ENCODE measurements at regions not wholly inside any gene's neighbourhood (a gene's known extent, or its start where the extent isn't known, plus 50 kb on each side); places are given as distances from the start of the nearest gene placed in this dataset.
A peak's percentile ranks its signal among the peaks of the same experiment; 100 is the strongest.
"Not testable (repeated sequence)": the region's sequence is repeated elsewhere in the genome, so short reads cannot be mapped to it uniquely, and the experiment has no call there.

GRCh38 chr5:67897431-67897830, 318.1 kb upstream of the PIK3R1 start:
- H3K36me3 ChIP-seq (ENCODE audit: insufficient read depth, low read length), result no peaks in the 10 kb centered on the region
- Mint-ChIP-seq H3K4me1 (ENCODE audit: low read depth) (no peaks in the 10 kb centered on the region), H3K4me3 (no peak overlapping the region), H3K27ac (no peak overlapping the region), H3K9me3 (peaks cover 3% of the 10 kb centered on the region), H3K36me3 (ENCODE audit: low read depth) (no peaks in the 10 kb centered on the region), H3K27me3 (no peaks in the 10 kb centered on the region)
- no peaks in the 10 kb centered on the region for H3K9me3 ChIP-seq (ENCODE audit: control insufficient read depth in 1 of 2, insufficient read depth in 1 of 2, low read length in 2 of 2)
- ChIA-PET CTCF (no interaction called here), POLR2A (no interaction called here)
- DNase-seq (no peak), ATAC-seq (ENCODE audit: poor library complexity) (no peak)
- no peak overlapping the region for H3K27ac ChIP-seq (ENCODE audit: low read depth in 1 of 2, low read length in 2 of 2)
- H3K4me3 ChIP-seq (ENCODE audit: low read length), result no peak overlapping the region
- no peaks in the 10 kb centered on the region for H3K4me1 ChIP-seq (ENCODE audit: insufficient read depth, low read length)
- intact Hi-C loops (cut with DNase I, micrococcal nuclease), result no loop called here
- no peaks in the 10 kb centered on the region for H3K27me3 ChIP-seq (ENCODE audit: control insufficient read depth in 1 of 2, insufficient read depth in 2 of 2, low read length in 2 of 2)
- TF ChIP-seq, protein P1, sequence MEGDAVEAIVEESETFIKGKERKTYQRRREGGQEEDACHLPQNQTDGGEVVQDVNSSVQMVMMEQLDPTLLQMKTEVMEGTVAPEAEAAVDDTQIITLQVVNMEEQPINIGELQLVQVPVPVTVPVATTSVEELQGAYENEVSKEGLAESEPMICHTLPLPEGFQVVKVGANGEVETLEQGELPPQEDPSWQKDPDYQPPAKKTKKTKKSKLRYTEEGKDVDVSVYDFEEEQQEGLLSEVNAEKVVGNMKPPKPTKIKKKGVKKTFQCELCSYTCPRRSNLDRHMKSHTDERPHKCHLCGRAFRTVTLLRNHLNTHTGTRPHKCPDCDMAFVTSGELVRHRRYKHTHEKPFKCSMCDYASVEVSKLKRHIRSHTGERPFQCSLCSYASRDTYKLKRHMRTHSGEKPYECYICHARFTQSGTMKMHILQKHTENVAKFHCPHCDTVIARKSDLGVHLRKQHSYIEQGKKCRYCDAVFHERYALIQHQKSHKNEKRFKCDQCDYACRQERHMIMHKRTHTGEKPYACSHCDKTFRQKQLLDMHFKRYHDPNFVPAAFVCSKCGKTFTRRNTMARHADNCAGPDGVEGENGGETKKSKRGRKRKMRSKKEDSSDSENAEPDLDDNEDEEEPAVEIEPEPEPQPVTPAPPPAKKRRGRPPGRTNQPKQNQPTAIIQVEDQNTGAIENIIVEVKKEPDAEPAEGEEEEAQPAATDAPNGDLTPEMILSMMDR (IDR thresholded peaks at IDR 0.05), result no peak

GRCh38 chr5:67896930-67897313, 318.6 kb upstream of the PIK3R1 start:
- ATAC-seq (ENCODE audit: poor library complexity), result no peak
- H3K4me1 Mint-ChIP-seq (ENCODE audit: low read depth), result no peaks in the 10 kb centered on the region
- TF ChIP-seq, protein P1 (IDR thresholded peaks at IDR 0.05), result no peak

DNA sequence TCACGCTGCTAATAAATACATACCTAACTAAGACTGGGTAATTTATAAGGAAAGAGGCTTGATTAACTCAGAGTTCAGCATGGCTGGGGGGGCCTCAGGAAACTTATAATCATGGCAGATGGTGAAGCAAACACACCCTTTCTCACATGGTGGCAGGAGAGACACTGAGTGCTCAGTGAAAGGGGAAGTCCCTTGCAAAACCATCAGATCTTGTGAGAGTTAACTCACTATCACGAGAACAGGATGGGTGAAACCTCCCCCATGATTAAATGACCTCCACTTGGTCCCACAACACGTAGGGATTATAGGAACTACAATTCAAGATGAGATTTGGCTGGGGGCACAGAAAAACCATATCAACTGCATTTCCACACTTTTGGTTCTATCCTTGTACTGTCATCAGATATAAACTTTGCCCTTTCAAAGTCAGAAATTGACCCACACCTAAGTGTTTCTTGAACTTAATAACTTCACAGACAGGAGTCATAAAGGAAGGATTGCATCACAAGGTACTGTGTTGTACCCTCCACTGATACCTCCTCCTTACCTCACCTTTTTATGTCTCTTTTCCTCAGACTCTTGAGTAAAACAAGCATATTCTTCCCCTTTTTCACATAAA, 319.1 kb upstream of the PIK3R1 start:
- TF ChIP-seq, protein P1 (IDR thresholded peaks at IDR 0.05), result no peak
- ChIA-PET POLR2A (no interaction called here), CTCF (no interaction called here)
- peak in 2 of 14 experiments; percentile 19 to 43 for DNase-seq
- H3K4me1 Mint-ChIP-seq (ENCODE audit: low read depth), result no peaks in the 10 kb centered on the region
- H3K9me3 Mint-ChIP-seq, result peaks cover 3% of the 10 kb centered on the region
- ATAC-seq (ENCODE audit: poor library complexity), result no peak
- no peaks in the 10 kb centered on the region for H3K27me3 ChIP-seq (ENCODE audit: control insufficient read depth in 1 of 2, insufficient read depth in 2 of 2, low read length in 2 of 2)
- no peak overlapping the region for H3K27ac ChIP-seq (ENCODE audit: low read depth in 1 of 2, low read length in 2 of 2)
- H3K36me3 Mint-ChIP-seq (ENCODE audit: low read depth), result no peaks in the 10 kb centered on the region
- H3K4me1 ChIP-seq (ENCODE audit: insufficient read depth, low read length), result no peaks in the 10 kb centered on the region
- no peak overlapping the region for H3K4me3 ChIP-seq (ENCODE audit: low read length)
- intact Hi-C loops (cut with DNase I, micrococcal nuclease), result no loop called here
- H3K27ac Mint-ChIP-seq, result no peak overlapping the region
- H3K27me3 Mint-ChIP-seq, result no peaks in the 10 kb centered on the region
- no peaks in the 10 kb centered on the region for H3K9me3 ChIP-seq (ENCODE audit: control insufficient read depth in 1 of 2, insufficient read depth in 1 of 2, low read length in 2 of 2)
- no peaks in the 10 kb centered on the region for H3K36me3 ChIP-seq (ENCODE audit: insufficient read depth, low read length)
- H3K4me3 Mint-ChIP-seq, result no peak overlapping the region

More at GRCh38 chr5:67896930-67897313, 318.6 kb upstream of the PIK3R1 start:
- POLR2A ChIA-PET, result no interaction called here
- no peak for DNase-seq
- Histone ChIP-seq H3K4me3 (ENCODE audit: low read length) (no peak overlapping the region), H3K27ac (ENCODE audit: low read depth in 1 of 2, low read length in 2 of 2) (no peak overlapping the region), H3K36me3 (ENCODE audit: insufficient read depth, low read length) (no peaks in the 10 kb centered on the region), H3K4me1 (ENCODE audit: insufficient read depth, low read length) (no peaks in the 10 kb centered on the region), H3K9me3 (ENCODE audit: control insufficient read depth in 1 of 2, insufficient read depth in 1 of 2, low read length in 2 of 2) (no peaks in the 10 kb centered on the region), H3K27me3 (ENCODE audit: control insufficient read depth in 1 of 2, insufficient read depth in 2 of 2, low read length in 2 of 2) (no peaks in the 10 kb centered on the region)
- no peaks in the 10 kb centered on the region for H3K36me3 Mint-ChIP-seq (ENCODE audit: low read depth)
- H3K9me3 Mint-ChIP-seq, result peaks cover 3% of the 10 kb centered on the region
- no peaks in the 10 kb centered on the region for H3K27me3 Mint-ChIP-seq
- CTCF ChIA-PET, result no interaction called here
- no peak overlapping the region for H3K4me3 Mint-ChIP-seq
- no peak overlapping the region for H3K27ac Mint-ChIP-seq
- intact Hi-C loops (cut with DNase I, micrococcal nuclease), result no loop called here

DNA sequence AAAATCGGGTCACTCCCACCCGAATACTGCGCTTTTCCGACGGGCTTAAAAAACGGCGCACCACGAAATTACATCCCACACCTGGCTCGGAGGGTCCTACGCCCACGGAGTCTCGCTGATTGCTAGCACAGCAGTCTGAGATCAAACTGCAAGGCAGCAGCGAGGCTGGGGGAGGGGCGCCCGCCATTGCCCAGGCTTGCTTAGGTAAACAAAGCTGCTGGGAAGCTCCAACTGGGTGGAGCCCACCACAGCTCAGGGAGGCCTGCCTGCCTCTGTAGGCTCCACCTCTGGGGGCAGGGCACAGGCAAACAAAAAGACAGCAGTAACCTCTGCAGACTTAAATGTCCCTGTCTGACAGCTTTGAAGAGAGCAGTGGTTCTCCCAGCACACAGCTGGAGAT, 325.7 kb upstream of the PIK3R1 start:
- H3K4me3 ChIP-seq (ENCODE audit: low read length); H3K36me3 Mint-ChIP-seq (ENCODE audit: low read depth); H3K4me3 Mint-ChIP-seq; H3K4me1 ChIP-seq (ENCODE audit: insufficient read depth, low read length); DNase-seq; H3K4me1 Mint-ChIP-seq (ENCODE audit: low read depth); H3K27ac Mint-ChIP-seq; H3K27me3 Mint-ChIP-seq; H3K9me3 ChIP-seq (ENCODE audit: control insufficient read depth in 1 of 2, insufficient read depth in 1 of 2, low read length in 2 of 2); H3K9me3 Mint-ChIP-seq; intact Hi-C loops (cut with DNase I, micrococcal nuclease); ATAC-seq (ENCODE audit: poor library complexity); POLR2A ChIA-PET; H3K27ac ChIP-seq (ENCODE audit: low read depth in 1 of 2, low read length in 2 of 2); H3K36me3 ChIP-seq (ENCODE audit: insufficient read depth, low read length); CTCF ChIA-PET; H3K27me3 ChIP-seq (ENCODE audit: control insufficient read depth in 1 of 2, insufficient read depth in 2 of 2, low read length in 2 of 2): not testable (repeated sequence)

All from CD4-positive, alpha-beta T cell (primary cell).